DND-41 (cell line): ENCODE measurements at regions not wholly inside any gene's neighbourhood (a gene's known extent, or its start where the extent isn't known, plus 50 kb on each side); places are given as distances from the start of the nearest gene placed in this dataset.

ENCODE experiments used
- EZH2 ChIP-seq: IDR thresholded peaks from 3 replicates; pipeline ENCODE4 v1.6.1; 2012; ENCODE audit warnings: borderline replicate concordance, low read depth, mild to moderate bottlenecking, moderate library complexity, low read length, inconsistent platforms; ENCODE audit not compliant: severe bottlenecking
- TF ChIP-seq, protein P1 (sequence below): IDR thresholded peaks from 2 replicates; pipeline ENCODE4 v1.5.1; 2012; ENCODE audit warnings: borderline replicate concordance, low read length, moderate library complexity, mild to moderate bottlenecking; ENCODE audit not compliant: poor library complexity, severe bottlenecking; ENCODE audit errors: extremely low read depth

DNA sequence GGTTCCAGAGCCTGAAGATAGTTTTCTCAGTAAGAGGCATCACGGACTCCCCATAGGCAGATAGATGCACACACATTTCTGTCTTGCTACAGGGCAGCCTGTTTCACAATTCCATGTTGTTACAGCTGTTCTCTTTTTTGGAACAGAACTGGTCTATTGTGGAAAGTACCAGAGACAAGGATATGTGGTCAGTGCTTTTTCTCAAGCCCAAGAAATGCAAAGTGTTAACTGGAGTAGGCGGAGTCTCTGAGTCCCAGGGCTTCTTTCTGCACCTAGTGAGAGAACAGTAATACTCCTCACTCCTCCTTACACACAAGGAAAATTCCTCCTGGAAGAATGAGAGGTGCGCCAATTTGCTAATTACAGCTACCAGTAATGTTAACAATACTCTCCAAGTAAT is 141.6 kb upstream of the ARGLU1 start:
- TF ChIP-seq EZH2: no peak
- TF ChIP-seq, protein P1, sequence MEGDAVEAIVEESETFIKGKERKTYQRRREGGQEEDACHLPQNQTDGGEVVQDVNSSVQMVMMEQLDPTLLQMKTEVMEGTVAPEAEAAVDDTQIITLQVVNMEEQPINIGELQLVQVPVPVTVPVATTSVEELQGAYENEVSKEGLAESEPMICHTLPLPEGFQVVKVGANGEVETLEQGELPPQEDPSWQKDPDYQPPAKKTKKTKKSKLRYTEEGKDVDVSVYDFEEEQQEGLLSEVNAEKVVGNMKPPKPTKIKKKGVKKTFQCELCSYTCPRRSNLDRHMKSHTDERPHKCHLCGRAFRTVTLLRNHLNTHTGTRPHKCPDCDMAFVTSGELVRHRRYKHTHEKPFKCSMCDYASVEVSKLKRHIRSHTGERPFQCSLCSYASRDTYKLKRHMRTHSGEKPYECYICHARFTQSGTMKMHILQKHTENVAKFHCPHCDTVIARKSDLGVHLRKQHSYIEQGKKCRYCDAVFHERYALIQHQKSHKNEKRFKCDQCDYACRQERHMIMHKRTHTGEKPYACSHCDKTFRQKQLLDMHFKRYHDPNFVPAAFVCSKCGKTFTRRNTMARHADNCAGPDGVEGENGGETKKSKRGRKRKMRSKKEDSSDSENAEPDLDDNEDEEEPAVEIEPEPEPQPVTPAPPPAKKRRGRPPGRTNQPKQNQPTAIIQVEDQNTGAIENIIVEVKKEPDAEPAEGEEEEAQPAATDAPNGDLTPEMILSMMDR: no peak
